MM.1S (cell line): ENCODE measurements at regions not wholly inside any gene's neighbourhood (a gene's known extent, or its start where the extent isn't known, plus 50 kb on each side); places are given as distances from the start of the nearest gene placed in this dataset.

ENCODE experiments used
- CTCF ChIP-seq: fragments of 300-600 bp; sonication (generic); IDR thresholded peaks from 2 replicates; pipeline ENCODE4 v1.5.1; 2016; ENCODE audit warnings: antibody characterized with exemption, low read length, mixed read lengths
- EZH2phosphoT487 ChIP-seq: fragments of 300-600 bp; sonication (generic); IDR thresholded peaks from 2 replicates; pipeline ENCODE4 v1.6.1; 2018; ENCODE audit warnings: antibody characterized with exemption, low read length

GRCh38 chr5:56319526-56320181, 86.5 kb upstream of the ANKRD55 start:
- TF ChIP-seq EZH2phosphoT487, result no peak
- TF ChIP-seq CTCF, result no peak
